Activated CD8-positive, alpha-beta memory T cell treated with anti-CD3 and anti-CD28 coated beads, Interleukin-2, amount 50 U/mL, for 48 hours (primary cell): ENCODE measurements at regions not wholly inside any gene's neighbourhood (a gene's known extent, or its start where the extent isn't known, plus 50 kb on each side); places are given as distances from the start of the nearest gene placed in this dataset.
"Not testable (repeated sequence)": the region's sequence is repeated elsewhere in the genome, so short reads cannot be mapped to it uniquely, and the experiment has no call there.

Experiments used
- DNase-seq: peaks from one replicate; pipeline ENCODE4 v3.0.0-alpha.2; 2020

- DNase-seq: no peak
Measured at GRCh38 chr4:174066611-174067205, 216.8 kb downstream of the FBXO8 start.

GRCh38 chr4:174062831-174063230 lies 220.6 kb downstream of the FBXO8 start:
- no peak for DNase-seq

GRCh38 chr4:174061026-174061425 lies 222.4 kb downstream of the FBXO8 start:
- no peak for DNase-seq

- DNase-seq: no peak
Measured at GRCh38 chr4:174058846-174059245, 224.6 kb downstream of the FBXO8 start.

- no peak for DNase-seq
Measured at GRCh38 chr4:174056959-174057358, 226.5 kb downstream of the FBXO8 start.

GRCh38 chr4:174055344-174055743 lies 228.1 kb downstream of the FBXO8 start:
- DNase-seq: no peak

GRCh38 chr4:174053895-174054294 lies 229.6 kb downstream of the FBXO8 start:
- no peak for DNase-seq

GRCh38 chr4:174047363-174047762 lies 236.1 kb downstream of the FBXO8 start:
- DNase-seq: no peak

GRCh38 chr4:174045829-174046228 lies 237.6 kb downstream of the FBXO8 start:
- not testable (repeated sequence) for DNase-seq

GRCh38 chr4:174045381-174045780 lies 238.1 kb downstream of the FBXO8 start:
- no peak for DNase-seq

- DNase-seq: no peak
Measured at GRCh38 chr4:174041555-174042105, 241.8 kb downstream of the FBXO8 start.

- DNase-seq: no peak
Measured at GRCh38 chr4:174040287-174040686, 243.2 kb downstream of the FBXO8 start.

- DNase-seq: no peak
Measured at GRCh38 chr4:174038481-174038880, 245.0 kb downstream of the FBXO8 start.

- DNase-seq: no peak
Measured at GRCh38 chr4:174037631-174038030, 245.8 kb downstream of the FBXO8 start.

- DNase-seq: no peak
Measured at GRCh38 chr4:174037049-174037448, 246.4 kb downstream of the FBXO8 start.

- DNase-seq: no peak
Measured at GRCh38 chr4:174036576-174036975, 246.9 kb downstream of the FBXO8 start.

- DNase-seq: no peak
Measured at GRCh38 chr4:174036111-174036510, 247.4 kb downstream of the FBXO8 start.

GRCh38 chr4:174023641-174024040 lies 259.8 kb downstream of the FBXO8 start:
- DNase-seq: no peak

- no peak for DNase-seq
Measured at GRCh38 chr4:174018236-174018635, 265.2 kb downstream of the FBXO8 start.

- no peak for DNase-seq
Measured at GRCh38 chr4:174016251-174016650, 267.2 kb downstream of the FBXO8 start.

GRCh38 chr4:174012886-174013259 lies 270.6 kb downstream of the FBXO8 start:
- no peak for DNase-seq

GRCh38 chr4:174012135-174012885 lies 271.2 kb downstream of the FBXO8 start:
- no peak for DNase-seq

GRCh38 chr4:174010547-174010946 lies 272.9 kb downstream of the FBXO8 start:
- DNase-seq: no peak

GRCh38 chr4:174009686-174010451 lies 273.6 kb downstream of the FBXO8 start:
- DNase-seq: no peak
